ENCODE measurements at regions not wholly inside any gene's neighbourhood (a gene's known extent, or its start where the extent isn't known, plus 50 kb on each side); places are given as distances from the start of the nearest gene placed in this dataset.

GRCh38 chr5:73256862-73257261, 83.9 kb downstream of the TMEM174 start:
- no peak for DNase-seq (ENCODE audit: low spot score)
- in situ Hi-C loops (cut with MboI; ENCODE audit: low sequenced_read_pairs, unreplicated experiment) = no loop called here
- TF ChIP-seq CTCF (IDR thresholded peaks at IDR 0.05; ENCODE audit: borderline replicate concordance, control extremely low read depth, extremely low read depth, insufficient read depth, missing control alignments) = no peak

- no peak for DNase-seq (ENCODE audit: low spot score)
- in situ Hi-C loops (cut with MboI; ENCODE audit: low sequenced_read_pairs, unreplicated experiment) = no loop called here
- no peak for TF ChIP-seq CTCF (IDR thresholded peaks at IDR 0.05; ENCODE audit: borderline replicate concordance, control extremely low read depth, extremely low read depth, insufficient read depth, missing control alignments)
Measured at GRCh38 chr5:73256462-73256861, 83.5 kb downstream of the TMEM174 start.

- in situ Hi-C loops (cut with MboI; ENCODE audit: low sequenced_read_pairs, unreplicated experiment) = no loop called here
- TF ChIP-seq CTCF (IDR thresholded peaks at IDR 0.05; ENCODE audit: borderline replicate concordance, control extremely low read depth, extremely low read depth, insufficient read depth, missing control alignments) = no peak
Measured at GRCh38 chr5:73256012-73256411, 83.0 kb downstream of the TMEM174 start.

GRCh38 chr5:73254642-73255041, 81.6 kb downstream of the TMEM174 start:
- TF ChIP-seq CTCF (IDR thresholded peaks at IDR 0.05; ENCODE audit: borderline replicate concordance, control extremely low read depth, extremely low read depth, insufficient read depth, missing control alignments) = no peak
- no peak for DNase-seq (ENCODE audit: low spot score)
- in situ Hi-C loops (cut with MboI; ENCODE audit: low sequenced_read_pairs, unreplicated experiment) = no loop called here

More at GRCh38 chr5:73256012-73256411, 83.0 kb downstream of the TMEM174 start:
- no peak for DNase-seq (ENCODE audit: low spot score)

GRCh38 chr5:73253047-73253660, 80.2 kb downstream of the TMEM174 start:
- in situ Hi-C loops (cut with MboI; ENCODE audit: low sequenced_read_pairs, unreplicated experiment) = no loop called here
- DNase-seq (ENCODE audit: low spot score) = no peak
- TF ChIP-seq CTCF (IDR thresholded peaks at IDR 0.05; ENCODE audit: borderline replicate concordance, control extremely low read depth, extremely low read depth, insufficient read depth, missing control alignments) = no peak

GRCh38 chr5:73250645-73251044, 77.7 kb downstream of the TMEM174 start:
- in situ Hi-C loops (cut with MboI; ENCODE audit: low sequenced_read_pairs, unreplicated experiment) = no loop called here
- no peak for DNase-seq (ENCODE audit: low spot score)
- no peak for TF ChIP-seq CTCF (IDR thresholded peaks at IDR 0.05; ENCODE audit: borderline replicate concordance, control extremely low read depth, extremely low read depth, insufficient read depth, missing control alignments)

Data from GM13976 (cell line).